Epithelial cell of esophagus (primary cell): ENCODE measurements at regions not wholly inside any gene's neighbourhood (a gene's known extent, or its start where the extent isn't known, plus 50 kb on each side); places are given as distances from the start of the nearest gene placed in this dataset.

Source experiments
- DNase-seq: peaks from one replicate; pipeline ENCODE4 v3.0.0; 2010; ENCODE audit warnings: low read depth
- H3K4me3 ChIP-seq: 2 replicates; pipeline ENCODE4 v1.5.1; 2011; ENCODE audit warnings: mild to moderate bottlenecking, low read length, control low read depth
- CTCF ChIP-seq: IDR thresholded peaks from 2 replicates; pipeline ENCODE4 v1.5.1; 2011; ENCODE audit warnings: low read depth, mild to moderate bottlenecking, low read length, control low read depth, inconsistent platforms; ENCODE audit not compliant: insufficient read depth; ENCODE audit errors: missing control alignments

- no peak overlapping the region for H3K4me3 ChIP-seq
- TF ChIP-seq CTCF: no peak
- DNase-seq: no peak
Measured at GRCh38 chr20:22504829-22505377, 79.5 kb downstream of the FOXA2 start.

- no peak for TF ChIP-seq CTCF
Measured at GRCh38 chr20:22503577-22503976, 80.8 kb downstream of the FOXA2 start.

GRCh38 chr20:22502731-22503191 is 81.6 kb downstream of the FOXA2 start:
- DNase-seq: no peak
- TF ChIP-seq CTCF: no peak
- H3K4me3 ChIP-seq: no peak overlapping the region

More at GRCh38 chr20:22503577-22503976, 80.8 kb downstream of the FOXA2 start:
- DNase-seq: no peak
- no peak overlapping the region for H3K4me3 ChIP-seq

GRCh38 chr20:22501566-22502344 is 82.6 kb downstream of the FOXA2 start:
- no peak overlapping the region for H3K4me3 ChIP-seq
- DNase-seq: no peak
- no peak for TF ChIP-seq CTCF

GRCh38 chr20:22501034-22501433 is 83.3 kb downstream of the FOXA2 start:
- no peak overlapping the region for H3K4me3 ChIP-seq
- no peak for DNase-seq
- TF ChIP-seq CTCF: no peak

- no peak for DNase-seq
- TF ChIP-seq CTCF: no peak
- H3K4me3 ChIP-seq: no peak overlapping the region
Measured at GRCh38 chr20:22499515-22500166, 84.7 kb downstream of the FOXA2 start.
